Activated CD8-positive, alpha-beta T cell treated with anti-CD3 and anti-CD28 coated beads, Interleukin-2, amount 10 ng/mL, durations not matched to agents 7 days and 5 days (primary cell): ENCODE measurements at regions not wholly inside any gene's neighbourhood (a gene's known extent, or its start where the extent isn't known, plus 50 kb on each side); places are given as distances from the start of the nearest gene placed in this dataset.

Source experiments
- ATAC-seq: fragments of 150-1000 bp; cut with Tn5 transposase; one replicate; pipeline ENCODE4 v1.10.0; 2021; ENCODE audit warnings: moderate library complexity
- CTCF ChIA-PET: fragments of 350-600 bp; sonication (Branson Sonifier 250); formaldehyde crosslinking; loops from one replicate; lab custom pipeline; 2021; ENCODE audit warnings: antibody characterized with exemption; lab: Charles Lee
- POLR2A ChIA-PET: fragments of 350-600 bp; sonication (Branson Sonifier 250); formaldehyde crosslinking; loops from one replicate; lab custom pipeline; 2021; ENCODE audit warnings: antibody characterized with exemption; lab: Charles Lee
- DNase-seq: peaks from one replicate; pipeline ENCODE4 v3.0.0-alpha.2; 2020
- H3K27ac Mint-ChIP-seq: one replicate; pipeline ENCODE4 v1.8.0; 2021; ENCODE audit warnings: mild to moderate bottlenecking, mixed read lengths
- H3K27me3 Mint-ChIP-seq: one replicate; pipeline ENCODE4 v1.8.0; 2021; ENCODE audit warnings: low read depth, mixed read lengths
- H3K36me3 Mint-ChIP-seq: one replicate; pipeline ENCODE4 v1.8.0; 2021; ENCODE audit warnings: low read depth, mixed read lengths
- H3K4me1 Mint-ChIP-seq: one replicate; pipeline ENCODE4 v1.8.0; 2021; ENCODE audit warnings: low read depth, mixed read lengths
- H3K4me3 Mint-ChIP-seq: one replicate; pipeline ENCODE4 v1.8.0; 2021; ENCODE audit warnings: mild to moderate bottlenecking, mixed read lengths
- H3K9me3 Mint-ChIP-seq: one replicate; pipeline ENCODE4 v1.8.0; 2022; ENCODE audit warnings: mixed read lengths; ENCODE audit not compliant: insufficient read depth

DNA sequence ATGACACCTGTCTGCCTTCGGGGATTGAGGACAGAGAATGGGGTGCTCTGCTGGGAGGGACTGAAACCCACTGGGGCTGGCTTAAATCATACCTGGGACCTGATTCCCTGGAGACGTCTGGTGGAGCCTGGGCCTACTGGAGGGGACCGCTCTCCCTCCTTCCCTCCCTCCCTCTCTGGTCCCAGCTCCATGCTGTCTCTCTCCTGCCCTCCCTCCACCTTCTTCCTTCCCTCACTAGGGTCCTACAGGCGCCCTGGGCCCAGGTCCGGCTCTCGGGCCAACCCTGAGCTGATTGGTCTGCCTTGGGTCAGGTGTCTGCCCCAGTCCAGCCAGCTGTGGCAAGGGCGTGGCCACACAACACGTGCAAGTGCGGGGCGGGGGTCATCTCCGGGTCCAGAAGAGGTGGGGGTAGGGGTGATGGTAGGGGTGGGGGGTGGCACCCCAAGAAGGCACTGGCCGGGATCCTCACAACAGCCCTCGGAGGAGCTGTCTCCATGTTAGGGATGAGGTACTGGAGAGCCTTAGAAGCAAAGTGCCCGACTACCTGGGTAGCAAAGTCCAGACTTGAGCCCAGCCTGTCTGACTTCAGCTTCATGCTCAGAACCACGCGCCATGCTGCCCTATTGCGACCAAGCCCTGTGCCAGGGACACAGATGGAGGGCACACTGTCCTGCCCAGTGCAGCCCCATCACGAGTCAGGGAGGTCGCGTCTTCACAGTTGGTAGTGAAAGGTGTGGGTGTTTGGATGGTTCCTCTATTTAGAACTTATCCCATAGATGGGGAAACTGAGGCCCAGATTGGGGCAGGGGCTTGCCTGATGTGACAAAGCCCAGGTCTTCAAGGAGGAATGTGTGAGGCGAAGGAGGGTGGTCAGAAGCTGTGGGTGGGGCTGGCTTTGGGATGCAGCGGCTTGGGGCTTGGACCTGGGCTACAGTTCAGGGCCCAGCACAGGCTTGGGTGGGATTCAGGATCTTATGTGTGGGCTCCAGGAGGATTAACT is 574.1 kb downstream of the PTPRU start:
- ATAC-seq, result no peak
- no peaks in the 10 kb centered on the region for H3K36me3 Mint-ChIP-seq
- no peaks in the 10 kb centered on the region for H3K4me1 Mint-ChIP-seq
- no peaks in the 10 kb centered on the region for H3K9me3 Mint-ChIP-seq
- DNase-seq, result no peak
- H3K27ac Mint-ChIP-seq, result no peak overlapping the region
- CTCF ChIA-PET, result interaction anchor here (1.3 kb wide), 1 partner anchor 9 kb away, joined by 4 read pairs; no protein-coding TSS in a partner anchor
- H3K4me3 Mint-ChIP-seq, result no peak overlapping the region
- POLR2A ChIA-PET, result no interaction called here
- H3K27me3 Mint-ChIP-seq, result peaks cover 2% of the 10 kb centered on the region

DNA sequence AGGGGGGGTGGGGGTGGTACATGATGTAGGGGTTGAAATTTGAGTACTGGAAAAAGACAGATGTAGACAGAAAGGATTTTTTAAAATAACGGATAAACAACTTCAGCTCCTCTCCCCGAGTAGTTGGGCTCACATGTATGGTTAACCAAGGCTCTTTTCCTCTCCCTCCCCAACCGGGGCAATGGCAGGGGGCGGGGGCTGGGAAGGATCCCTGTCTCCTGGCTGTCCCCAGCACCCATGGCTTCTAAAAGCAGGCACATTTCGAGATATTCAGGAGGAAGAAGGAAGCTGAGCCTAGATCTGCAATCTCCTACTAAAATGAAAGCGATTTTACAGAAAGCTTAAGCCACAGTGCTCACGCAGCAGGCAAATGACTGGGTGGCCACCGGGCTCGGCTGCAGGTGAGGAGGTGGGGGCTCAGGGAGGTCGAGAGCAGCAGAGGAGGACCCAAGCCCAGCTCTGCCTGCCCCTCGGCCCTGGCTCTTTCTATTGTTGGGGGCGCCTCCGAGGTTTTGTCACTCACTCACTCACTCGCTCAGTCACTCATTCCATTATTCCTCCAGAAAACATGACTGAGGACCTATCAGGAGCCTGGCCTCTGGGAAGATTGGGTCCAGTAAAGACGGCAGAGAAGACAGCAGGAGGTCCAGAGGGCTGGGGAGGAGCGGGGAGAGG is 573.3 kb downstream of the PTPRU start:
- H3K4me3 Mint-ChIP-seq, result no peak overlapping the region
- no peaks in the 10 kb centered on the region for H3K36me3 Mint-ChIP-seq
- no peak overlapping the region for H3K27ac Mint-ChIP-seq
- ChIA-PET POLR2A (interaction anchor here (0.6 kb wide), 1 partner anchor 139 kb away, joined by 3 read pairs; no protein-coding TSS in a partner anchor), CTCF (no interaction called here)
- H3K27me3 Mint-ChIP-seq, result no peaks in the 10 kb centered on the region
- DNase-seq, result no peak
- no peaks in the 10 kb centered on the region for H3K9me3 Mint-ChIP-seq
- no peak for ATAC-seq
- H3K4me1 Mint-ChIP-seq, result no peaks in the 10 kb centered on the region

DNA sequence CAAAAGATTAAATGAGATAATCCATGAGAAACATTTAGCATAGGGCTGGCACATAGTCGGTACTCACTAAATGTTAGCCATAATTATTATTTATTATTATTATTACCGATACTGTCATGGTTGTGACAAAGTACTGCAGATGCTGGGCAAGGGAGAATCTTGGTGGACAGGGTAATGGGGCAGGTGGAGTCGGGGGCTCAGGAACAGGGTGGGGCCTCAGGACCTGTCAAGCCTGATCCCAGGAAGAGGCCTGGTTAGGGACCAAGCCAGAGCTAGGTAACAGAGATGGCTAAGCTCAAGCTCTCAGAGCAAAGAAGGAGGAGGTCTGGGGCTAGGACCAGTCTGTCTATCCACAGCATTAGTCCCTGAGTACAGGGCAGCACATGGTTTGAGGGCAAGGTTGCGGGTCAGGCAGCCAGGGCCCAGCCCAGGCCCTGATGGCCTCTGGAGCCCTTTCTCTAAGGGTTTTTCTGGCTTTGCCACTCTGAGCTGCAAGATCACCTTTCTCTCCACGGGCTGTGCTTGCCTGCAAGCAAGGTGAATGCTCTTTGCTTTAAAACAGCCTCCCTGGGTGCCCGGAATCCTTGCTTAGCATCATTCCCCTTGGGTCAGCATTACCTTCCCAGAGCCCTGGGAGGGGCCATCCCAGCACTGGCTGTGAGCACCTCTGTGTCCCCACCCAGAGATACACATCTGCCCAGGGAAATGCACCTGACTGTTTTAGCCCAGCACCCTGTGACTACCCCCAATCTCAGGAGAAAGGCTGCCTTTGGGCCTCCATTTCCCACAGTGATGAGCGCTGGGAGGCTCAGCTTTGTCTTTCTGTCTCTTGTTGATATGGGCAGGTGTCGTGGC is 572.0 kb downstream of the PTPRU start:
- Mint-ChIP-seq H3K36me3 (no peaks in the 10 kb centered on the region), H3K4me1 (no peaks in the 10 kb centered on the region), H3K9me3 (no peaks in the 10 kb centered on the region), H3K27me3 (no peaks in the 10 kb centered on the region), H3K4me3 (no peak overlapping the region), H3K27ac (no peak overlapping the region)
- DNase-seq, result no peak
- ChIA-PET CTCF (no interaction called here), POLR2A (interaction anchor here (0.6 kb wide), 1 partner anchor 138 kb away, joined by 3 read pairs; no protein-coding TSS in a partner anchor)
- ATAC-seq, result no peak

DNA sequence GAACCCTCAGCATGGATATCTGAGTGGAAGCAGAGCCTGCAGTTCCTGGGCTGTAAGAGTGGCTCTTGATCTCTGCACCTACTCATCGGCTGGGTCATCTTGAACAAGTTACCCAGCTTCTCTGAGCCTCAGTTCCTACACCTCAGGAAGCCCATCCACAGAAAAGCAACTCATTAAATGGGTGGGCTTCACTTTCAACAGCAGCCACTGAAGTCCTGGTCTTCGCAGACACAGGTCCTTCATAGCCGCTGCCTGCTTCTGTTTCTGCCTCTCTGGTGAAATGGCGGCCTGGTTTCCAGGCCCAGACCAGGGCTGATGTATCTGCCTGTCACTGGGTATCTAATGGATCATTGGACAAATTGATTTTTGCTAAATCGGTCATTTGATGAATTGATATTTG is 571.4 kb downstream of the PTPRU start:
- no peaks in the 10 kb centered on the region for H3K9me3 Mint-ChIP-seq
- H3K27me3 Mint-ChIP-seq, result no peaks in the 10 kb centered on the region
- CTCF ChIA-PET, result no interaction called here
- POLR2A ChIA-PET, result no interaction called here
- no peak for ATAC-seq
- no peak overlapping the region for H3K4me3 Mint-ChIP-seq
- H3K36me3 Mint-ChIP-seq, result no peaks in the 10 kb centered on the region
- H3K27ac Mint-ChIP-seq, result no peak overlapping the region
- DNase-seq, result no peak
- H3K4me1 Mint-ChIP-seq, result no peaks in the 10 kb centered on the region

DNA sequence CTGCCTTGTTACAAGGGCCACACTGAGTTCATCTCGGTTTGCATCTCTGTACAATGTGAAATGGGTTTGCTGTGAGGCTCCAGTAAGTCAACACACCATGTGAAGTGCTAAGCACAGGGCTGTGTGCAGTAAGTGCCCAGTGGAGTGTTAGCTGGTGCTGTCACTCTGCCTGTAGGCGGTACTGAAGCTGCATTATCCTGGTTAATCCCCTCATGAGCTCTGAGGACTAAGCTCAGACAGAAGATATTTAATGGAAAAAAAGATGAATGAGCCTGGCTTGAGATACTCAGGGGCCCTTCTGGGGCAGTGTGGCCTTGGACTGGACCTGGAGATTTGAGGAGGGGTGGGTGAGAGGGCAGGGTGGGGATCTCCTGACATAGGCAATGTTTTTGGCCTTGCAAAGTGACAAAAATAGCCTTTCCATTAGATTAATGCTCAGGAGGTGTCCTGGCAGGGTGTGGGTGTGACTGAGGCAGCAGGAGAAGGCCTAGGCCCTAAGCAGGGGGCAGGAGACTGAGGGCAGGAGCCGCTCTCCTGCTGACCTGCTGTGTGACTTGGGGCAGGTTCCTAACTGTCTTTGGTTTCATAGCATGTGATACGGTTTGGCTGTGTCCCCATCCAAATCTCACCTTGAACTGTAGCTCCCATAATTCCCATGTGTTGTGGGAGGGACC is 570.5 kb downstream of the PTPRU start:
- CTCF ChIA-PET, result interaction anchor here (1.1 kb wide), 1 partner anchor 14 kb away, joined by 3 read pairs; no protein-coding TSS in a partner anchor
- POLR2A ChIA-PET, result no interaction called here
- H3K4me1 Mint-ChIP-seq, result no peaks in the 10 kb centered on the region
- ATAC-seq, result no peak
- H3K36me3 Mint-ChIP-seq, result no peaks in the 10 kb centered on the region
- H3K9me3 Mint-ChIP-seq, result no peaks in the 10 kb centered on the region
- DNase-seq, result no peak
- no peak overlapping the region for H3K27ac Mint-ChIP-seq
- no peaks in the 10 kb centered on the region for H3K27me3 Mint-ChIP-seq
- H3K4me3 Mint-ChIP-seq, result no peak overlapping the region

DNA sequence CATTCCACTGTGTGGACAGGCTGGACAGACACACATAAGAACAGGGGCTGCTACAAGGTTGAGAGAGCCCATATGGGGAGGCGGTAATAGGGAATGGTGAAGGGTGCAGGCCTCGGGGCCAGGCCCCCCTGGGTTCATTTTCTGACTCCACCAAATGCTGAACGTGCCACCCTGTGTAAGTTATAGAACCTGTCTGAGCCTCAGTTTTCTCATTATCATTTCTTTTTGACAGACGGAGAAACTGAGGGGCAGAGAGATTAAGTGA is 569.5 kb downstream of the PTPRU start:
- H3K36me3 Mint-ChIP-seq, result no peaks in the 10 kb centered on the region
- H3K9me3 Mint-ChIP-seq, result no peaks in the 10 kb centered on the region
- ChIA-PET POLR2A (no interaction called here), CTCF (interaction anchor here (1.1 kb wide), 1 partner anchor 13 kb away, joined by 3 read pairs; no protein-coding TSS in a partner anchor)
- no peak overlapping the region for H3K27ac Mint-ChIP-seq
- DNase-seq (no peak), ATAC-seq (no peak)
- H3K4me3 Mint-ChIP-seq, result no peak overlapping the region
- H3K27me3 Mint-ChIP-seq, result no peaks in the 10 kb centered on the region
- no peaks in the 10 kb centered on the region for H3K4me1 Mint-ChIP-seq

DNA sequence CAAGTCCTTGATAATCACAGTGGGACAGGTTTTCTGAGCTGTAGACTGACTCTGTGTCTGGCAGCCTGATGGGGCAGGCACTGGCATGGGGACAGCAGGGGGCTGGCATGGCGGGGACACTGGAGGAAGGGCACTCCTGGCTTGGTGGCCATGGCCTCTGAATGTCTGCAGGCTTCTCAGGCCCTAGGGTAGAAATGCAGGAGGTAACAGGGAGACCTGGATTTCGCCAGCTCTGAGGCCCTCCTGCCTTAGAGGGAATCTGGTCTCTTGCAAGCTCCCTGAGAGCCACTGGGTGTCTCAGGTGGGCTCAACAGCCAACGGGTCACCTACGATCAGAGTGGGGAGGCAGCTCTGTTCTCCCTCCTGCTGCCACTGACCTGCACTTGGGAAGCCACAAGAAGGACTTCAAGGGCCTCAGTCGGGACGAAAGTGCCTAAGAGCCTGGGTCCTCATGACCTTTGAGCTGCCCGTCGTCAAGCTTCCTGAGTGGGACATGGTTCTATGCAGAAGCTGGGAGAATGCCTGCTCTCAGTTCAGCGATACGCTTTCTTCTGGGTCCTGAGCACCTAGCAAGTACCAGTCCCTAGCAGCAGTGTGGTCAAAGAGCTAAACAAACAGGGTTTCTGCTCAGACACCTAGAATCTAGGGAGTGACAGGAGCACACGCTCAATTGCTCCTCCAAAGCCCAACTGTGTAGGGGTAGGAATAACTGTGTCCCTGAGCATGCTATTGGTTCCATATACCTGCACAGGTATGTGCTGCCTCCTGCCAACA is 569.0 kb downstream of the PTPRU start:
- Mint-ChIP-seq H3K4me3 (no peak overlapping the region), H3K4me1 (no peaks in the 10 kb centered on the region), H3K36me3 (no peaks in the 10 kb centered on the region), H3K27me3 (no peaks in the 10 kb centered on the region), H3K9me3 (no peaks in the 10 kb centered on the region), H3K27ac (no peak overlapping the region)
- ChIA-PET CTCF (interaction anchor here (1.0 to 1.7 kb wide), 3 partner anchors 12 to 16 kb away, joined by 3 to 4 read pairs (median 3); no protein-coding TSS in a partner anchor), POLR2A (no interaction called here)
- no peak for DNase-seq
- no peak for ATAC-seq

DNA sequence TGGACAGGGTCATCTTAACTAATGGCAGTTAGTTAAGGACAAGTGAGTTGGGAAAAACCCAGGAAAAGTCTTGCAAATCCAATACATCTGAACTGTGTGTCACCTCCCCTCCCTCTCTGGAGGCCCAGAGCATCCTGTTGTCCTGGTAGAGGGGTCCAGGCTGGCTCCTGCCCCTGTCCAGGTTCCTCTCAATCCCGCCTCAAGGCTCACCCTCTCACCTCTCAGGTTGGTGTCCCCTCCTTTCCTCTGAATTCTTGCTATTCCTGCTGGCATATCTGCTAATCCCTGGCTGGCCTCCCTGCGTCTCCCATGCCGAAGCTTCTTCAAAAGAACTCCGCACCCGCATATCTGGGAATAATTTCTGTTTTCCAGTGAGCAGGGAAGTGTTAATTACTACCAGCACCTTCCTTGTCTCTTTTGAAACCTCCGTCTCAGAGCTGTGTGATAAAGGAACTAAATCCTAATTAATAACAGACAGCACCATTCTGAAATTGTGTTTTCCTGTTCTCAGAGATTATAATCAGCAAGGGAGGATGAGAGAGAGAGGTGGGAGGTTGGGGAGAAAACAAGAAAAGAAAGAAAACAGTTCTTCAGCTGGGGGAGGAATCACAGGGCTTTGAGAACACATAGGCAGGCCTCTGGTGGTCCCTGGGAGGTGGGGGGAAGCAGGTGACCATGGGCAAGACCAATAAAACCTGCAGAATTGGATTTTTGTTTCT is 568.0 kb downstream of the PTPRU start:
- no peaks in the 10 kb centered on the region for H3K9me3 Mint-ChIP-seq
- ChIA-PET CTCF (interaction anchor here (1.0 to 1.7 kb wide), 2 partner anchors 11 to 17 kb away, joined by 3 to 4 read pairs; no protein-coding TSS in a partner anchor), POLR2A (no interaction called here)

DNA sequence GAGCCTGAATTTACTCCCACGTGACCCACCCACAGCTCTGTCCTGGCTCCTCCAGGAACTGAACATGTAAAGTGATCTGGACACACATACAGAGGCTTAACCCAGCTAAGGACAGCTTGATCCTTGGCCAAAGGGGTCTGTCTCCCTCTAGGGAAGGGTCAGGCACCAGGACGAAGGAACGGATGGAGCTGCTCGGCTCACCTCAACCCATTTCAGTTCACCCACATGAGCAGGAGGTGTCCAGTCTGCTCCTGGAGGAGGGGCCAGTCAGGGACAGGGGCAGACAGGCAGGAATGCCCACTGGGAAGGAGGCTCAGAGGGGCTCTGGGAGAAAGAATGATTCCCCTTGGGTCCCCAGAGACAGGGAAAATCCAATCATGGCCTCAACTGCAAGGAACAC is 567.2 kb downstream of the PTPRU start:
- H3K4me1 Mint-ChIP-seq, result no peaks in the 10 kb centered on the region
- DNase-seq (no peak), ATAC-seq (no peak)
- POLR2A ChIA-PET, result no interaction called here
- no peaks in the 10 kb centered on the region for H3K36me3 Mint-ChIP-seq
- CTCF ChIA-PET, result interaction anchor here (1.1 kb wide), 1 partner anchor 10 kb away, joined by 4 read pairs; no protein-coding TSS in a partner anchor
- no peak overlapping the region for H3K27ac Mint-ChIP-seq
- no peaks in the 10 kb centered on the region for H3K9me3 Mint-ChIP-seq
- H3K27me3 Mint-ChIP-seq, result no peaks in the 10 kb centered on the region
- H3K4me3 Mint-ChIP-seq, result no peak overlapping the region

More for the DNA sequence above, 568.0 kb downstream of the PTPRU start:
- ATAC-seq, result no peak
- DNase-seq, result no peak
- no peaks in the 10 kb centered on the region for H3K36me3 Mint-ChIP-seq
- no peak overlapping the region for H3K4me3 Mint-ChIP-seq
- H3K27me3 Mint-ChIP-seq, result no peaks in the 10 kb centered on the region
- no peaks in the 10 kb centered on the region for H3K4me1 Mint-ChIP-seq
- no peak overlapping the region for H3K27ac Mint-ChIP-seq
